ENCODE measurements at regions not wholly inside any gene's neighbourhood (a gene's known extent, or its start where the extent isn't known, plus 50 kb on each side); places are given as distances from the start of the nearest gene placed in this dataset.

DNA sequence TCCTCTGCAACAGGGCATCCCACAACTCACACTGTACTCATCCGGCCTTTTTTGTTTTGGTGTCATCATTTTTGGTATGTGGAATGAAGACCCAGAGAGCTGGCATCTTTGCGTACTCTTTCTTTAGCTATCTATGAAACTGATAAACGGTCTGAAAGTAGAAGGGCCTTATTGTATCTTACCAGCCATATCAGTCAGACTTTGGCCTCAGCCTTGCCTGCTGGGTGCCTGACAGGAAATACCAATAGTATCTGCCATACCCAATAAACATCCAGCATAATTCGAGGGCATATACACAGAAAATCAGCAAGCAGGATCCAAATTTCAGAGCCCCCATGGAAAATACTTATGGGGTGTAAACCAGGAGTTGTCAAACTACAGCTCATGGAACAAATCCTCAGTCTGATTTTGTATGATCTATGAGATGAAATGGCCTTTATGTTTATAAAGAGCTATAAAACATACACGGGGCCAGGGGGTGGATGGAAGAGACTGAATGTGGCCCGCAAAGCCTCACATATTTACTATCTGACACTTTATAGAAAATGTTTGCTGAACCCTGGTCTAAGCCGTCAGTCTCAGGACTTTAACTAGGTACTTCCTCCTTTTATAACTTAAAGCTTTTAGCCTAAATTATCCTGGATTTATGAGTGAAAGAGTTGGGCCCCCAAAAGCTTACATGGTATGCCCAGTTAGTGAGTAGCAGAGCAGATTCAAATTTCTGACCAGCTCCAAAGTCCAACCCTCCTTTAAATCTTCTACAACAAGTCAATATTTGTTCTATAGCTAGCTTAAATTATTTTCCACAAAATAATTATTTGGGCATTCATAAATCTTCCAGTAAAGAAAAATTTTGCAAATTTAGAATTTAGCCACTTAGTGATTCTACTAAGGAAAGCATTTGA lies 308.0 kb upstream of the PUM3 start (continued):
- TF ChIP-seq POLR2A (IDR thresholded peaks at IDR 0.05; ENCODE audit: borderline replicate concordance, extremely low read depth, insufficient read depth, insufficient read length) (no peak), EZH2phosphoT487 (IDR thresholded peaks at IDR 0.05; ENCODE audit: borderline replicate concordance) (no peak)
- TF ChIP-seq, protein P1, sequence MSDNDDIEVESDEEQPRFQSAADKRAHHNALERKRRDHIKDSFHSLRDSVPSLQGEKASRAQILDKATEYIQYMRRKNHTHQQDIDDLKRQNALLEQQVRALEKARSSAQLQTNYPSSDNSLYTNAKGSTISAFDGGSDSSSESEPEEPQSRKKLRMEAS (IDR thresholded peaks at IDR 0.05): no peak

DNA sequence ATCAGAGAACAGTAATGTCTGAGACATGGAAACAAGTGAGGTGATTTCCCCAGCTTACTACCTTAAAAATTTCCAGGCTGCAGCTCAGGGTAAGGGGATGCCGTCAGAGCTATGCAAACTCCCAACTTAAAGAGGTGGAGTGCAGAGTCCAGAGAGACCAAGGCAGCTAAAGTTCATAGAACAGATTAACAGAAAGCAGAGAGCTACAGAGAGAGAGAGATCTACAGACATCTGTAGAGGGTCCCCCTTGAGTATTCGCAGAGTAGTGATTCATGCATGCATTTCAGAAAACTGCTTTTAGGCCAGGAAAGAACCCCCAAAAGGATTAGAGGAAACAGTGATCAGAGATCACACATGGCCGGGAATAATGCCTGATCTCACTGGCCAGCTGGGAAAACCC lies 306.2 kb upstream of the PUM3 start:
- Histone ChIP-seq H3K9me3 (ENCODE audit: control insufficient read depth in 1 of 2, insufficient read depth in 1 of 2, low read depth in 1 of 2, low read length in 2 of 2) (no peaks in the 10 kb centered on the region), H3K4me2 (ENCODE audit: low read length) (no peak overlapping the region), H3K4me3 (replicated peaks in 1 of 2; ENCODE audit: low read depth in 1 of 2, low read length in 2 of 2) (no peak overlapping the region), H4K20me1 (ENCODE audit: insufficient read depth) (no peaks in the 10 kb centered on the region), H3K27ac (ENCODE audit: low read depth, low read length) (no peak overlapping the region), H3K27me3 (ENCODE audit: insufficient read depth, low read length) (peaks cover 29% of the 10 kb centered on the region), H3K9ac (ENCODE audit: low read length) (no peak overlapping the region), H3K9me2 (ENCODE audit: insufficient read depth) (no peaks in the 10 kb centered on the region), H3K79me2 (ENCODE audit: insufficient read depth, low read length) (no peaks in the 10 kb centered on the region), H2AFZ (ENCODE audit: low read depth, low read length, poor library complexity, severe bottlenecking) (no peak overlapping the region), H3K36me3 (ENCODE audit: control insufficient read depth in 1 of 2, insufficient read depth in 2 of 2, low read length in 2 of 2) (no peaks in the 10 kb centered on the region), H3K4me1 (ENCODE audit: control insufficient read depth in 1 of 2, insufficient read depth in 2 of 2, low read length in 2 of 2) (no peaks in the 10 kb centered on the region)
- POLR2A ChIA-PET: no interaction called here
- ATAC-seq (no peak), DNase-seq (ENCODE audit: low read depth, low spot score) (no peak)
- RAD21 ChIA-PET (ENCODE audit: low non-redundant PET in 1 of 2, low total read pairs in 2 of 2, uncharacterized antibody in 2 of 2, unreplicated experiment in 2 of 2): no interaction called here
- CTCF ChIA-PET: no interaction called here
- TF ChIP-seq EGR1 (IDR thresholded peaks at IDR 0.05; ENCODE audit: low read depth): no peak
- TF ChIP-seq EZH2 (IDR thresholded peaks at IDR 0.05): no peak
- no peak for TF ChIP-seq CBX3 (IDR thresholded peaks at IDR 0.05; ENCODE audit: low read depth)
- no peak for TF ChIP-seq SRF (IDR thresholded peaks at IDR 0.05; ENCODE audit: low read depth)
- TF ChIP-seq SP1 (IDR thresholded peaks at IDR 0.05; ENCODE audit: low read depth): no peak
- no peak for TF ChIP-seq ELF1 (IDR thresholded peaks at IDR 0.05; ENCODE audit: borderline replicate concordance, low read depth)
- TF ChIP-seq, protein P2, sequence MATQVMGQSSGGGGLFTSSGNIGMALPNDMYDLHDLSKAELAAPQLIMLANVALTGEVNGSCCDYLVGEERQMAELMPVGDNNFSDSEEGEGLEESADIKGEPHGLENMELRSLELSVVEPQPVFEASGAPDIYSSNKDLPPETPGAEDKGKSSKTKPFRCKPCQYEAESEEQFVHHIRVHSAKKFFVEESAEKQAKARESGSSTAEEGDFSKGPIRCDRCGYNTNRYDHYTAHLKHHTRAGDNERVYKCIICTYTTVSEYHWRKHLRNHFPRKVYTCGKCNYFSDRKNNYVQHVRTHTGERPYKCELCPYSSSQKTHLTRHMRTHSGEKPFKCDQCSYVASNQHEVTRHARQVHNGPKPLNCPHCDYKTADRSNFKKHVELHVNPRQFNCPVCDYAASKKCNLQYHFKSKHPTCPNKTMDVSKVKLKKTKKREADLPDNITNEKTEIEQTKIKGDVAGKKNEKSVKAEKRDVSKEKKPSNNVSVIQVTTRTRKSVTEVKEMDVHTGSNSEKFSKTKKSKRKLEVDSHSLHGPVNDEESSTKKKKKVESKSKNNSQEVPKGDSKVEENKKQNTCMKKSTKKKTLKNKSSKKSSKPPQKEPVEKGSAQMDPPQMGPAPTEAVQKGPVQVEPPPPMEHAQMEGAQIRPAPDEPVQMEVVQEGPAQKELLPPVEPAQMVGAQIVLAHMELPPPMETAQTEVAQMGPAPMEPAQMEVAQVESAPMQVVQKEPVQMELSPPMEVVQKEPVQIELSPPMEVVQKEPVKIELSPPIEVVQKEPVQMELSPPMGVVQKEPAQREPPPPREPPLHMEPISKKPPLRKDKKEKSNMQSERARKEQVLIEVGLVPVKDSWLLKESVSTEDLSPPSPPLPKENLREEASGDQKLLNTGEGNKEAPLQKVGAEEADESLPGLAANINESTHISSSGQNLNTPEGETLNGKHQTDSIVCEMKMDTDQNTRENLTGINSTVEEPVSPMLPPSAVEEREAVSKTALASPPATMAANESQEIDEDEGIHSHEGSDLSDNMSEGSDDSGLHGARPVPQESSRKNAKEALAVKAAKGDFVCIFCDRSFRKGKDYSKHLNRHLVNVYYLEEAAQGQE (IDR thresholded peaks at IDR 0.05; ENCODE audit: low read depth): no peak
- BruUV-seq (replicated peaks): no TSS peak
- intact Hi-C loops (cut with micrococcal nuclease): no loop called here

Measured in HCT116 (cell line).